ENCODE measurements at regions not wholly inside any gene's neighbourhood (a gene's known extent, or its start where the extent isn't known, plus 50 kb on each side); places are given as distances from the start of the nearest gene placed in this dataset.

- TF ChIP-seq CTCF (conservative IDR thresholded peaks at IDR 0.05) (no peak), ZFX (IDR thresholded peaks at IDR 0.05) (no peak)
These were observed 66.7 kb upstream of the PDK4 start for GRCh38 chr7:95662987-95663386.

Data from C4-2B (cell line).